Left lung (tissue), 4 donors: ENCODE measurements at regions not wholly inside any gene's neighbourhood (a gene's known extent, or its start where the extent isn't known, plus 50 kb on each side); places are given as distances from the start of the nearest gene placed in this dataset.

Experiments
- ATAC-seq: fragments of 200-7000 bp; cut with Tn5 transposase; one replicate; pipeline ENCODE4 v1.9.1; 2020; ENCODE audit warnings: moderate library complexity
- DNase-seq, 4 donors: peaks; one replicate each; pipeline ENCODE4 v3.0.0-alpha.2; 2013 to 2020
- H3K27ac ChIP-seq, 2 donors: fragments of 200-600 bp; sonication (generic) in 1 of 2; one replicate each; pipeline versions ENCODE4 v1.5.0 to v1.8.0; 2020 to 2021
- H3K27me3 ChIP-seq, 2 donors: fragments of 200-600 bp; sonication (generic) in 1 of 2; one replicate each; pipeline versions ENCODE4 v1.5.0 to v1.8.0; 2020 to 2021
- H3K36me3 ChIP-seq, 2 donors: fragments of 200-600 bp; sonication (generic) in 1 of 2; one replicate each; pipeline versions ENCODE4 v1.5.0 to v1.8.0; 2020 to 2021
- H3K4me1 ChIP-seq, 2 donors: fragments of 200-600 bp; one replicate each; pipeline ENCODE4 v1.8.0; 2021
- H3K4me3 ChIP-seq, 2 donors: fragments of 200-600 bp; sonication (generic) in 1 of 2; one replicate each; pipeline versions ENCODE4 v1.5.0 to v1.8.0; 2020 to 2021; ENCODE audit warnings: mild to moderate bottlenecking in 1 of 2
- H3K9me3 ChIP-seq, 2 donors: fragments of 200-600 bp; sonication (generic) in 1 of 2; one replicate each; pipeline versions ENCODE4 v1.5.0 to v1.8.0; 2020 to 2021
- intact Hi-C, 2 donors: fragments of 100-400 bp; cut with DNase I; formaldehyde crosslinking; loops; one replicate each; pipeline versions ENCODE4 v1.11.2 to v1.14.2; 2022
- TF ChIP-seq, protein P1 (sequence below), 2 donors: fragments of 200-600 bp; sonication (generic) in 1 of 2; IDR thresholded peaks; one replicate each; pipeline versions ENCODE4 v1.5.0 to v1.8.0; 2021; ENCODE audit warnings: antibody characterized with exemption in 2 of 2
- donor health status: DM: no; HTN: yes; CAD: no.
- donor health status: DM: no; HTN: no; CAD: no.

DNA sequence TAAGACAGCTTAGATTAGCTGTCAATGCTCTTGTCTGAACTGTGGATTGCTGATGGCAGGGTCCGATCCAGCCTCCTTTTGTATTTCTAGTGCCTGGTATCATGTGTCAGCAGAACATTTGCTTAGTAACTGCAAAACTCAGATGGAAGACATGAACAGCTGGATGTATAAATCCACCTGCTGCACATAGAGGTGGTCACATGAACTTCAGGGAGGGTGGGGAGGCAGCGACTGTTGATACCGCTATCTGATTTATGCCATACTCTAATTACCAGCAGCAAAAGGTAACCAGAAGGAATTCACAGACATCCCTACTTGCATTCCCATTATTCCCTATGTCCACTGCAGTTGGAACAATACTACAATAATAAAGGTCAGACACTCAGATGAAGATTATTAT lies 1036.5 kb downstream of the NLGN4Y start:
- no peak for ATAC-seq
- H3K4me3 ChIP-seq: no peak overlapping the region
- DNase-seq: no peak
- intact Hi-C loops: no loop called here
- TF ChIP-seq, protein P1, sequence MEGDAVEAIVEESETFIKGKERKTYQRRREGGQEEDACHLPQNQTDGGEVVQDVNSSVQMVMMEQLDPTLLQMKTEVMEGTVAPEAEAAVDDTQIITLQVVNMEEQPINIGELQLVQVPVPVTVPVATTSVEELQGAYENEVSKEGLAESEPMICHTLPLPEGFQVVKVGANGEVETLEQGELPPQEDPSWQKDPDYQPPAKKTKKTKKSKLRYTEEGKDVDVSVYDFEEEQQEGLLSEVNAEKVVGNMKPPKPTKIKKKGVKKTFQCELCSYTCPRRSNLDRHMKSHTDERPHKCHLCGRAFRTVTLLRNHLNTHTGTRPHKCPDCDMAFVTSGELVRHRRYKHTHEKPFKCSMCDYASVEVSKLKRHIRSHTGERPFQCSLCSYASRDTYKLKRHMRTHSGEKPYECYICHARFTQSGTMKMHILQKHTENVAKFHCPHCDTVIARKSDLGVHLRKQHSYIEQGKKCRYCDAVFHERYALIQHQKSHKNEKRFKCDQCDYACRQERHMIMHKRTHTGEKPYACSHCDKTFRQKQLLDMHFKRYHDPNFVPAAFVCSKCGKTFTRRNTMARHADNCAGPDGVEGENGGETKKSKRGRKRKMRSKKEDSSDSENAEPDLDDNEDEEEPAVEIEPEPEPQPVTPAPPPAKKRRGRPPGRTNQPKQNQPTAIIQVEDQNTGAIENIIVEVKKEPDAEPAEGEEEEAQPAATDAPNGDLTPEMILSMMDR (IDR thresholded peaks at IDR 0.05): no peak
- no peaks in the 10 kb centered on the region for H3K9me3 ChIP-seq
- H3K27ac ChIP-seq: no peak overlapping the region
- no peaks in the 10 kb centered on the region for H3K4me1 ChIP-seq
- no peaks in the 10 kb centered on the region for H3K36me3 ChIP-seq
- H3K27me3 ChIP-seq: no peaks in the 10 kb centered on the region

DNA sequence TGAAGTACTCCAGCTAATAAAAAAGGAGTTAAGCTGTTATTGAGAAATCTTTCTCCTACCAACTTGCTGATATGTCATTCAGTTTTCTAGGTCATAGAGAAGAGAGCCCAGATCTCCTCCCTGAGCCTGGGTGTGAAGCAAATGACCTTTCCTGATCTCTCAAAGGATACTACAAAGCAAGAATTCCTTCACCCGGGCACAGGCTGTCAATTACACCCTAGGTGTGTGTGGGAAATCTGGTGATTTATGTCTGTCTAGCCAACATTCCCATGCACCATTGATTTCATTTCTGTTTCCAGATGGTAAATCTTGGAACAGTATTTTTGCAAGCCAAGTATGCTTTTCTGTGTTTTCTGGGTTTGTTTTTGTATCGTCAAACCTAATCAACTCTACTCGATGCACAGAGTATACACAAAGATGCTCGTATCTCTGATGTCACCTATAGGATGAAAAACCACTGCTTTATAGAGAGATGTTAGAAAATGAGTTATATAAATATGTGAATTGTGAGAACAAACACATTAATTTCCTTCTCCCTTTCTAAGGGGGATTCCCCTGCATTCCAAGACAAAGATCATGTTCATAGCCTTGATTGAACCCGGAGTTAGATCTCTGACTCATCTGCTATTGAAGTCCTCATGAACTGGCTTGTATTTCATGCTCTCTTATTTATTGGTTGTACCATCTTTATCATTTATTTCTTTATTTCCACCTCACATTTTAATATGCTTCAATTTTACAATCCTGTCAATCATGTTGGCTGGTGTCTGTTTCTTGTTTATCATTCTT lies 1037.4 kb downstream of the NLGN4Y start:
- intact Hi-C loops: no loop called here
- DNase-seq (no peak), ATAC-seq (no peak)
- H3K27me3 ChIP-seq: no peaks in the 10 kb centered on the region
- H3K4me1 ChIP-seq: no peaks in the 10 kb centered on the region
- no peak overlapping the region for H3K4me3 ChIP-seq
- TF ChIP-seq, protein P1 (IDR thresholded peaks at IDR 0.05): no peak
- no peaks in the 10 kb centered on the region for H3K36me3 ChIP-seq
- no peak overlapping the region for H3K27ac ChIP-seq
- H3K9me3 ChIP-seq: no peaks in the 10 kb centered on the region

DNA sequence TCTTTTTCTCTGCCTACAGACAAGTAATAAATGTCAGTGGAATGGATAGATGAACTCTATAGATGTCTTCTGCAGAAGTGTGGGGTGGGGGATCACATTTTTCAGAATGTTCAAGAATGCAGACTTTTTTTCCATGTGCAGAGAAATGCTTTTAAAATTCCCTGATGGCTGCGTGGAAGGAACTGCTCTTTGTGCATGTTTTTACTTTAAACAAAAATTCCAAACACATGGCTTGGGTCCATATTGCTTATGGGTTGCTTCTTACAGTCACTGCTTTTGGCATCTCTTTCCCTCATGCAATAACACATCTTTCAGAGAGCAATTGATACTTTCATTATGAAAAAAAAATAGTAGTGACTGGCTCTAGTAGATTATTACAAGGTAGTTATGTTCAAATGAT lies 1053.6 kb downstream of the NLGN4Y start:
- Histone ChIP-seq H3K36me3 (no peaks in the 10 kb centered on the region), H3K9me3 (no peaks in the 10 kb centered on the region), H3K27ac (no peak overlapping the region), H3K27me3 (no peaks in the 10 kb centered on the region), H3K4me3 (no peak overlapping the region), H3K4me1 (no peaks in the 10 kb centered on the region)
- ATAC-seq: no peak
- intact Hi-C loops: no loop called here
- TF ChIP-seq, protein P1 (IDR thresholded peaks at IDR 0.05): no peak
- DNase-seq: peak in 1 of 4 donors; percentile 27

DNA sequence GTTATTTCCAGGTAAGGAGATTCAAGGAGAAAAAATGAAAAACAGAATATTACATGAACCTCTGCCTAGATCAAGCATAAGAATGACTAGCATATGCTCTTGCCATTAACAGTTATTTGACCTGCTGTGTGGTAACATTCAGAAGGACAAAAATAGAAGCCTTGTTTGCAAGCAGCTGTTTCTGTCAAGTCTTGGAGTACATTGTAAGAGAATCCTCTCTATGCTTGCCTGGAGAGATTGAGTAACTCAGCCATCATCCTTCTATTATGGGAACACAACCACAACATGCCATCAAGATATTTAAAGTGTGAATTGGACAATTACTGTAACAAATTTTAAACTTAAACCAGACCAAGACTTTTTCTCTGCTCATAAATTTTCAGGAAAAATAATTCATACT lies 1054.4 kb downstream of the NLGN4Y start:
- no peak for ATAC-seq
- H3K36me3 ChIP-seq: no peaks in the 10 kb centered on the region
- H3K4me1 ChIP-seq: no peaks in the 10 kb centered on the region
- no peak overlapping the region for H3K27ac ChIP-seq
- TF ChIP-seq, protein P1 (IDR thresholded peaks at IDR 0.05): no peak
- no peaks in the 10 kb centered on the region for H3K27me3 ChIP-seq
- H3K4me3 ChIP-seq: no peak overlapping the region
- intact Hi-C loops: no loop called here
- no peaks in the 10 kb centered on the region for H3K9me3 ChIP-seq
- DNase-seq: peak in 1 of 4 donors; percentile 49

DNA sequence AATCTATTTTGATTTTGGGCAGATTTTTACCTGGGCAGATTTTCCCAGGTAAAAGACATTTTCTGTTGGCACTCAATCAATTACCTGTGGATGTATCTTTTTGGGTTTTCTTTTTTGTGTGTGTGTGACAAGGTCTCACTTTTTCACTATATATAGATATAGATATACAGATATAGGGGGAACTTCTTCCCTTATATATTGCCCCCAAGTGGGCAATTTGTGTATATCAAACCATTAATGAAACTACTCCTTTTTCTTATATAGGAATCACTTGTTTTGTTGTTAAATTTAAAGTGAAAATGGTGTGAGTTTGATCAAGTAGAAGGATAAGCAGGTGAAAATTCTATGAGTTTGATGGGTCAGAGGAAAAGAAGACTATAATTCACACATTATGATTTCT lies 1054.9 kb downstream of the NLGN4Y start:
- intact Hi-C loops: no loop called here
- ATAC-seq: no peak

More for the DNA sequence above, 1054.9 kb downstream of the NLGN4Y start:
- TF ChIP-seq, protein P1 (IDR thresholded peaks at IDR 0.05): no peak
- Histone ChIP-seq H3K27me3 (no peaks in the 10 kb centered on the region), H3K4me1 (no peaks in the 10 kb centered on the region), H3K9me3 (no peaks in the 10 kb centered on the region), H3K27ac (no peak overlapping the region), H3K36me3 (no peaks in the 10 kb centered on the region), H3K4me3 (no peak overlapping the region)
- DNase-seq: no peak
